Esophagus squamous epithelium (tissue), 4 donors: ENCODE measurements at regions not wholly inside any gene's neighbourhood (a gene's known extent, or its start where the extent isn't known, plus 50 kb on each side); places are given as distances from the start of the nearest gene placed in this dataset.

Source experiments
- CTCF ChIP-seq, 6 experiments: fragments of 450-650 bp in 4 of 6; fragments of 200-600 bp in 2 of 6; sonication (generic) in 2 of 6; IDR thresholded peaks; one replicate each; pipeline ENCODE4 v1.5.1; 2016 to 2019; ENCODE audit warnings: antibody characterized with exemption in 6 of 6, mild to moderate bottlenecking in 4 of 6, moderate library complexity in 4 of 6
- POLR2A ChIP-seq, 4 donors: fragments of 450-650 bp; IDR thresholded peaks; one replicate each; pipeline ENCODE4 v1.6.1; 2017; ENCODE audit warnings: antibody characterized with exemption in 4 of 4, mild to moderate bottlenecking in 4 of 4, moderate library complexity in 3 of 4

DNA sequence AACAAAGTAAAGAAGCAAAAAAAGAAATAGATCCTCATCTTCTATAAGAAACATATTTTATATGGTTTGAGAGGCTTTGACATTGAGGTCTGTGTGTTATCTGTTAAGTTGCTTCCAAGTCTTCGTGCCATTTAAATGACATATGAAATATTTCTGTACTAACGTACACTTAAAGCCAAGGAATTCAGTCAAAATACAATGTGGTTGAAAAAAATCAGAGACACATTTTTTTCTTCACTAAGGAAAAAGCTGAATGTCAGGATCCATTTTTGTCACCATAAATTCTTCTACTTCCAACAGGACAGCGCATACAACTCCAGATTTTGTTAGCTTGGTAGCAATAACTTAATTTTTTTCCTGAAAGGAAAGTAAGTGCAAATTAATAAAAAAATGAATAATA, 168.5 kb downstream of the FAT4 start:
- TF ChIP-seq POLR2A (IDR thresholded peaks at IDR 0.05) (no peak), CTCF (IDR thresholded peaks at IDR 0.05) (no peak)
